ENCODE measurements at regions not wholly inside any gene's neighbourhood (a gene's known extent, or its start where the extent isn't known, plus 50 kb on each side); places are given as distances from the start of the nearest gene placed in this dataset.

DNA sequence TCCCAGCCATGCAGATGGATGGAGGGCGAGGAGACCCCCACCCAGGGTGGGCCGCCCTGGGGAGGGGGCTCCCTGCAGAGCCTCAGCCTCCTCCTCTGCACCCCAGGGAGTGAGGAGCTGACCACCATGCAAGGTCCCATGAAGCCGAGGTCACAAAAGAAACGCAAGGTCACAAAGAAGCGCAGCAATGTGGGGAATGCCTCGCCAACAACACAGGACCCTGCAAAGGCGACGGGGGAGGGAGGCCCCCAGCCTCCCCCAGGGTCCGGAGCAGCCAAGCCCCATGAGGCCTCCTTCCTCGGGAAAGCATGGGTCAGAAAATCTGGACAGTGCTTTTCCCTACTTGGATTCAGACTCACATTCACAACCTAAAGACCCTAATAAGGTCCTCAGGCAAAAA lies 191.5 kb downstream of the BRD1 start:
- H3K4me3 ChIP-seq: no peak overlapping the region
- 82 to 87% (median 85%) methylated on average over 10 of the region's 10 CpGs for WGBS, 3 donors
- no peaks in the 10 kb centered on the region for H3K36me3 ChIP-seq (ENCODE audit: insufficient read depth in 1 of 2, low read depth in 1 of 2)
- peaks cover 5% of the 10 kb centered on the region for H3K4me1 ChIP-seq
- H3K9me3 ChIP-seq: no peaks in the 10 kb centered on the region
- intact Hi-C loops (cut with DNase I): no loop called here
- DNase-seq (peak in 1 of 2 donors; percentile 33), ATAC-seq (no peak)
- no peak overlapping the region for H3K27ac ChIP-seq
- H3K27me3 ChIP-seq (ENCODE audit: insufficient read depth in 3 of 3, low read length in 2 of 3): peaks cover 0 to 19% (median 3%) of the 10 kb centered on the region in 3 donors
- TF ChIP-seq, protein P1, sequence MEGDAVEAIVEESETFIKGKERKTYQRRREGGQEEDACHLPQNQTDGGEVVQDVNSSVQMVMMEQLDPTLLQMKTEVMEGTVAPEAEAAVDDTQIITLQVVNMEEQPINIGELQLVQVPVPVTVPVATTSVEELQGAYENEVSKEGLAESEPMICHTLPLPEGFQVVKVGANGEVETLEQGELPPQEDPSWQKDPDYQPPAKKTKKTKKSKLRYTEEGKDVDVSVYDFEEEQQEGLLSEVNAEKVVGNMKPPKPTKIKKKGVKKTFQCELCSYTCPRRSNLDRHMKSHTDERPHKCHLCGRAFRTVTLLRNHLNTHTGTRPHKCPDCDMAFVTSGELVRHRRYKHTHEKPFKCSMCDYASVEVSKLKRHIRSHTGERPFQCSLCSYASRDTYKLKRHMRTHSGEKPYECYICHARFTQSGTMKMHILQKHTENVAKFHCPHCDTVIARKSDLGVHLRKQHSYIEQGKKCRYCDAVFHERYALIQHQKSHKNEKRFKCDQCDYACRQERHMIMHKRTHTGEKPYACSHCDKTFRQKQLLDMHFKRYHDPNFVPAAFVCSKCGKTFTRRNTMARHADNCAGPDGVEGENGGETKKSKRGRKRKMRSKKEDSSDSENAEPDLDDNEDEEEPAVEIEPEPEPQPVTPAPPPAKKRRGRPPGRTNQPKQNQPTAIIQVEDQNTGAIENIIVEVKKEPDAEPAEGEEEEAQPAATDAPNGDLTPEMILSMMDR (IDR thresholded peaks at IDR 0.05): no peak

DNA sequence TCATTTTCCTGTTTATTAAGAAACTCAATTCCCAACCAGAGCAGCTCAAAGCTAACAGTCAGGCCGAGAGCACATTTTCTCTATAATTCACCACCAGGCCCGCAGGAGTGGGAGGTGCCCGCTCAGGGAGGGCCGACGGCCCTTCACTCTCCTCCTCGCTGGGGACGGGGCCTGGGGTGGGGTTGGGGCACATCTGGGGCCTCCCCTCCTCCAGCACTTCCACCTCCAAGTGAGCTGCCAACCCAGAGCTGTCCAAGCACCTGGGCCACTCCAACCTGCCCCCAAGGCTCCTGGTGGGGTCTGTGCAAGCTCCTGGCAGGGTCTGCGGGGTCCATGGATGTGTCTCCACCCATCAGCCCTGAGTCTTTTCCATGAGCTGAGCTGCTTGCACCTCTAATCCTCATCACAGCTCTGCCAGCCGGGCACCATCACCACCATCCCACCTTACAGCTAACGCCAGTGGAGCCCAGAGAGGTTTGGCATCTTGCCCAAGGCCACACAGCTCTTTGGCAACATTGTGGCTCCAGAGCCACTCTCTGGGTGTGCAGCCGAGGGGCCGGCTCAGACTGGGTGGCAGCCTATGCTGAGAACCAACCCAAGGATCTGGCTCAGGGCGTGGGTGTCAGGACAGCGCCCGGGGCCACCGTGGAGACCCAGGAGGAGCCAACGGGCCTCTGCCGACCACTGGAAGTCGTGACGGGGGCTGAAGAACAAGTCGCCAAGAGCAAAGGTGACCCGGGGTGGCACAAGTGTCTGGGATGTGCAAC lies 193.5 kb downstream of the BRD1 start:
- ATAC-seq (no peak), DNase-seq (peak in 1 of 2 donors; percentile 42)
- intact Hi-C loops (cut with DNase I): no loop called here
- Histone ChIP-seq H3K4me3 (no peak overlapping the region), H3K9me3 (no peaks in the 10 kb centered on the region), H3K4me1 (peaks cover 5% of the 10 kb centered on the region), H3K27ac (no peak overlapping the region), H3K27me3 (ENCODE audit: insufficient read depth in 3 of 3, low read length in 2 of 3) (peaks cover 0 to 19% (median 3%) of the 10 kb centered on the region in 3 donors), H3K36me3 (ENCODE audit: insufficient read depth in 1 of 2, low read depth in 1 of 2) (no peaks in the 10 kb centered on the region)
- TF ChIP-seq, protein P1 (IDR thresholded peaks at IDR 0.05): no peak
- 86 to 88% (median 86%) methylated on average over 22 of the region's 22 CpGs for WGBS, 3 donors

DNA sequence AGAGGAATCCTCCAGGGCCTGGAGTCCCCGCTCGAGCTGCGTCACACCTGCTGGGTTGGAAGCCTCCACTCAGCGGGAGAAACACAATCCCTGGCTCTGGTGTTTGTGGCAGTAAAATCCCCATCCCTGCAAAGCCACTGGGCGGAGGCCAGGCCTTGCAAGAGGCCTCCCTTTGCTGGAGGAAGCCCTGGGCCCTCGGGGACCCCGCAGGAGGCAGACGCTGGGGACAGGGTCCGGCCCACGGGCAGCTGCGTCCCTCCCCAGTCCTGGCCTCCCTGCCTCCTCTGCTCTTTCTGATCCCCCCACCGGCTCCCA lies 194.7 kb downstream of the BRD1 start:
- Histone ChIP-seq H3K4me3 (no peak overlapping the region), H3K27ac (no peak overlapping the region), H3K27me3 (ENCODE audit: insufficient read depth in 3 of 3, low read length in 2 of 3) (peaks cover 0 to 25% (median 4%) of the 10 kb centered on the region in 3 donors), H3K36me3 (ENCODE audit: insufficient read depth in 1 of 2, low read depth in 1 of 2) (no peaks in the 10 kb centered on the region), H3K9me3 (no peaks in the 10 kb centered on the region), H3K4me1 (peaks cover 5% of the 10 kb centered on the region)
- intact Hi-C loops (cut with DNase I): no loop called here
- TF ChIP-seq, protein P1 (IDR thresholded peaks at IDR 0.05): no peak
- DNase-seq (peak in 1 of 2 donors; percentile 43), ATAC-seq (no peak)
- 14 to 19% (median 18%) methylated on average over 12 of the region's 12 CpGs for WGBS, 3 donors

DNA sequence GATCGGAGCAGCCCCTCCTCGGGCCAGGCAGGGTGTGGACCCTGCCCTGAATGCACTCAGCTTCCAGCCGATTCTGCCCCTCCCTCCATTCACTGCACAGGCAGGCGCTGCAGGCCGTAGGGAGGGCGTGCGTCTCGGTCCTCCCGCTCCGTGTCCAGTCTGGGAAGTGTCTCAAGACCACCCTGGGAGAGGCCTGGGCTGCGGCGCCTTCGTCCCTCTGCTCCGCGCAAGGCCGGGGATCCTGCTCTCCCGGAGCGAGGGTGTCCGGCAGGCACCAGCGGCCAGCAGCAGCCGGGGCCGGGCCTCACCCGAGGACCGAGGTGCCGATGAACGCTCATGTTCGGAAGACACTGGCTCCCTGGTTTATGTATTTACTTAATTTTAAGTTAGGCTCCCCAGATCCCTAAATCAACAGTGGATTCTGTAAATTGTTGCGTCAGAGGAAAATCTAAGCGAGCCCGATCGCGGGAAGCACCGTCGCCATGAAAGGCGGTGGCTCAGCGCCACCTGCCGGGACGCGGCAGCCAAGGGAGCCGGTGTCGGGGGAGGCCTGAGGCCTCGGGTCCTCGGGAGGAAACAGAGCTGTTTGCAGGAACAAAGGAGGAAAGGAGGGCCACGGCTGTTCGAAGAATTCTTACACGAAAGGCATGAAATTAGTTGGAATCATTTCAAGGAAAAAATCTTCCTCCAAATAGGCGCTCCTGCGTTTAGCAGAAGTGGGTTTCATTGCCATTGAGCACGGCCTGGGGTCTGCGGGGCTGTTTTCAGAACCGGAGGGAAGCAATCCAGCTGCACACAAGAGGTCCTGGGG lies 195.3 kb downstream of the BRD1 start:
- H3K36me3 ChIP-seq (ENCODE audit: insufficient read depth in 1 of 2, low read depth in 1 of 2): no peaks in the 10 kb centered on the region
- no peaks in the 10 kb centered on the region for H3K9me3 ChIP-seq
- ATAC-seq (peak; percentile 52 to 82 (median 58)), DNase-seq (peak; percentile 61 to 75)
- TF ChIP-seq, protein P1 (IDR thresholded peaks at IDR 0.05): peak; percentile 67
- WGBS, 3 donors: 7 to 13% (median 13%) methylated on average over 49 to 51 of the region's 51 CpGs
- no peak overlapping the region for H3K27ac ChIP-seq
- H3K4me3 ChIP-seq: peak overlapping the region; percentile 56
- intact Hi-C loops (cut with DNase I): no loop called here
- peaks cover 5% of the 10 kb centered on the region for H3K4me1 ChIP-seq
- H3K27me3 ChIP-seq (ENCODE audit: insufficient read depth in 3 of 3, low read length in 2 of 3): peaks cover 0 to 26% (median 4%) of the 10 kb centered on the region in 3 donors

All from psoas muscle (tissue), 7 donors.